ENCODE measurements at regions not wholly inside any gene's neighbourhood (a gene's known extent, or its start where the extent isn't known, plus 50 kb on each side); places are given as distances from the start of the nearest gene placed in this dataset.

GRCh38 chr7:16055263-16055976 is 365.9 kb downstream of the CRPPA start:
- no peak for TF ChIP-seq POLR2A (IDR thresholded peaks at IDR 0.05)
- no peak for TF ChIP-seq CTCF (IDR thresholded peaks at IDR 0.05)
